Neural progenitor cell (in vitro differentiated cells): ENCODE measurements at regions not wholly inside any gene's neighbourhood (a gene's known extent, or its start where the extent isn't known, plus 50 kb on each side); places are given as distances from the start of the nearest gene placed in this dataset.

Experiments
- EZH2 ChIP-seq: fragments of 200-600 bp; sonication (generic); IDR thresholded peaks from 2 replicates; pipeline ENCODE4 v1.6.1; 2017; ENCODE audit warnings: antibody characterized with exemption, mild to moderate bottlenecking, moderate library complexity
- TF ChIP-seq, protein P1 (sequence below): fragments of 200-600 bp; sonication (generic); IDR thresholded peaks from 2 replicates; pipeline ENCODE4 v1.5.1; 2017; ENCODE audit warnings: antibody characterized with exemption, mild to moderate bottlenecking

- TF ChIP-seq, protein P1, sequence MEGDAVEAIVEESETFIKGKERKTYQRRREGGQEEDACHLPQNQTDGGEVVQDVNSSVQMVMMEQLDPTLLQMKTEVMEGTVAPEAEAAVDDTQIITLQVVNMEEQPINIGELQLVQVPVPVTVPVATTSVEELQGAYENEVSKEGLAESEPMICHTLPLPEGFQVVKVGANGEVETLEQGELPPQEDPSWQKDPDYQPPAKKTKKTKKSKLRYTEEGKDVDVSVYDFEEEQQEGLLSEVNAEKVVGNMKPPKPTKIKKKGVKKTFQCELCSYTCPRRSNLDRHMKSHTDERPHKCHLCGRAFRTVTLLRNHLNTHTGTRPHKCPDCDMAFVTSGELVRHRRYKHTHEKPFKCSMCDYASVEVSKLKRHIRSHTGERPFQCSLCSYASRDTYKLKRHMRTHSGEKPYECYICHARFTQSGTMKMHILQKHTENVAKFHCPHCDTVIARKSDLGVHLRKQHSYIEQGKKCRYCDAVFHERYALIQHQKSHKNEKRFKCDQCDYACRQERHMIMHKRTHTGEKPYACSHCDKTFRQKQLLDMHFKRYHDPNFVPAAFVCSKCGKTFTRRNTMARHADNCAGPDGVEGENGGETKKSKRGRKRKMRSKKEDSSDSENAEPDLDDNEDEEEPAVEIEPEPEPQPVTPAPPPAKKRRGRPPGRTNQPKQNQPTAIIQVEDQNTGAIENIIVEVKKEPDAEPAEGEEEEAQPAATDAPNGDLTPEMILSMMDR, result no peak
- no peak for TF ChIP-seq EZH2
These were observed 74.6 kb upstream of the HSPA9 start for GRCh38 chr5:138649775-138650174.
